ENCODE measurements at regions not wholly inside any gene's neighbourhood (a gene's known extent, or its start where the extent isn't known, plus 50 kb on each side); places are given as distances from the start of the nearest gene placed in this dataset.
"Not testable (repeated sequence)": the region's sequence is repeated elsewhere in the genome, so short reads cannot be mapped to it uniquely, and the experiment has no call there.

DNA sequence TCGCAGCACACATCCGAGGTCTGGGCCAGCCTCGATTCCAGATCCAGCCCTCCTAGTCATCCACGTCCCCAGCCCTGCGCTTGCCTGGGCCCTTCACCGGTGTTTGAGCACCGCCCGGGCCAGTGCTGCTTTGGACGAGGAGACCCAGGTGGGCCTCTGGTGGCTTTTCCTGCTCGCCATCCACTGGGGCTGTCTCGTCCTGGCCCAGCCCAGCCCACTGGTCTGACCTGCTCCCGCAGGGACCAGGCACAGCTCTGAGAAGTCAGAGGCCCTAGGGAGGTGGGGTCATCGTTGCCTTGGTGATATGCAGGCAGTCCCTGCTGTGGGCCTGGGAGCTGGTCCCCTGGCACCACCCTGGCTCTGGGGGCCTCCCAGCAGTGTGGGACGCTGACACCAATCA lies 200.8 kb downstream of the USP22 start:
- not testable (repeated sequence) for H3K36me3 ChIP-seq (replicated peaks in 1 of 2; ENCODE audit: control insufficient read depth in 2 of 2, insufficient read depth in 2 of 2, low read length in 2 of 2); H2BK120ac ChIP-seq (ENCODE audit: low read depth, low read length); H2AFZ ChIP-seq (ENCODE audit: low read length); H3K4ac ChIP-seq (ENCODE audit: low read length); H3K4me1 ChIP-seq (ENCODE audit: control insufficient read depth in 2 of 2, insufficient read depth in 1 of 2, low read depth in 1 of 2, low read length in 2 of 2); H3K9me3 ChIP-seq (replicated peaks in 1 of 2; ENCODE audit: control insufficient read depth in 2 of 2, insufficient read depth in 1 of 2, low read depth in 1 of 2, low read length in 2 of 2); H2BK5ac ChIP-seq (ENCODE audit: low read length); H3K27ac ChIP-seq (replicated peaks; ENCODE audit: low read length); H2BK15ac ChIP-seq (ENCODE audit: low read length); H2AK5ac ChIP-seq (ENCODE audit: low read depth, low read length); H2BK12ac ChIP-seq (ENCODE audit: low read length); H3K14ac ChIP-seq (ENCODE audit: low read length); H3K4me2 ChIP-seq (ENCODE audit: insufficient read depth, low read length, poor library complexity, severe bottlenecking); H3K4me3 ChIP-seq (ENCODE audit: low read length in 2 of 2); H3K9ac ChIP-seq (ENCODE audit: low read depth, low read length, poor library complexity); H4K91ac ChIP-seq (ENCODE audit: low read depth, low read length, poor library complexity); H3K18ac ChIP-seq (ENCODE audit: low read length); DNase-seq (ENCODE audit: low spot score); H4K8ac ChIP-seq (ENCODE audit: low read depth, low read length); H3K27me3 ChIP-seq (ENCODE audit: control insufficient read depth in 3 of 3, insufficient read depth in 3 of 3, low read depth in 1 of 3, low read length in 3 of 3); H3K79me1 ChIP-seq (ENCODE audit: low read depth, low read length); H3K23ac ChIP-seq (ENCODE audit: low read depth, low read length, poor library complexity)
- no CpG with 5 or more reads among the region's 14 CpGs for WGBS, 2 donors (ENCODE audit: extremely low coverage in 2 of 2, insufficient read length in 2 of 2, insufficient replicate concordance in 1 of 2)

GRCh38 chr17:20843261-20843660 lies 199.6 kb downstream of the USP22 start:
- WGBS, 2 donors (ENCODE audit: extremely low coverage in 2 of 2, insufficient read length in 2 of 2, insufficient replicate concordance in 1 of 2), result no CpG with 5 or more reads among the region's 19 CpGs
- H3K27me3 ChIP-seq (ENCODE audit: control insufficient read depth in 3 of 3, insufficient read depth in 3 of 3, low read depth in 1 of 3, low read length in 3 of 3); H3K18ac ChIP-seq (ENCODE audit: low read length): not testable (repeated sequence)

DNA sequence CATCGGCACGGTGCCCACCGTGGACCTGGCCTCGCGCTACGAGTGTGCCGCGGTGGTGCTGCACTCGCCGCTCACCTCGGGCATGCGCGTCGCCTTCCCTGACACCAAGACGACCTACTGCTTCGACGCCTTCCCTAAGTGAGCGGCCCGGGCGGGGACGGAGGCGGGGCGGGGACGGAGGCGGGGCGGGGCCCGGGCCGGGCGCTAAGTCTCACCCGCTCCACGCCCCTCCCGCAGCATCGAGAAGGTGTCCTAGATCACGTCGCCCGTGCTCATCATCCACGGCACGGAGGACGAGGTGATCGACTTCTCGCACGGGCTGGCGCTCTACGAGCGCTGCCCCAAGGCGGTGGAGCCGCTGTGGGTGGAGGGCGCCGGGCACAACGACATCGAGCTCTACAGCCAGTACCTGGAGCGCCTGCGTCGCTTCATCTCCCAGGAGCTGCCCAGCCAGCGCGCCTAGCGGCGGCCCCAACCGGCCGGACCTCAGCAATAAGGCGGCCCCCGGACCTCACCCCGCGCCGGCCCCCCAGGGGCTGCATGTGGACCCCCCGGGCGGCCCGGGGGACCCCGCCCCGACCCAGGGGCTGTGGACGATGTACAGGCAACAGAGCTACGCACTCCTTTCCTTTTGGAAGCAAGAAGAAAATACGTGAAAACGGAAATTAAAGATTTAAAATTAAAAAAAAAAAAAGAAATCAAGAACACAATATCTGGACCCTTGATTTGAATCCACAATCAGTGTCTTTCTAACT lies 198.8 kb downstream of the USP22 start:
- peak; percentile 46 for DNase-seq (ENCODE audit: low spot score)
- not testable (repeated sequence) for H3K27me3 ChIP-seq (ENCODE audit: control insufficient read depth in 3 of 3, insufficient read depth in 3 of 3, low read depth in 1 of 3, low read length in 3 of 3)

More at GRCh38 chr17:20843261-20843660, 199.6 kb downstream of the USP22 start:
- not testable (repeated sequence) for H2AK5ac ChIP-seq (ENCODE audit: low read depth, low read length); H4K8ac ChIP-seq (ENCODE audit: low read depth, low read length); H3K4me3 ChIP-seq (ENCODE audit: low read length in 2 of 2); H3K36me3 ChIP-seq (replicated peaks in 1 of 2; ENCODE audit: control insufficient read depth in 2 of 2, insufficient read depth in 2 of 2, low read length in 2 of 2); H4K91ac ChIP-seq (ENCODE audit: low read depth, low read length, poor library complexity); DNase-seq (ENCODE audit: low spot score); H3K4ac ChIP-seq (ENCODE audit: low read length); H2BK12ac ChIP-seq (ENCODE audit: low read length); H3K9ac ChIP-seq (ENCODE audit: low read depth, low read length, poor library complexity); H2AFZ ChIP-seq (ENCODE audit: low read length); H2BK5ac ChIP-seq (ENCODE audit: low read length); H2BK15ac ChIP-seq (ENCODE audit: low read length); H3K14ac ChIP-seq (ENCODE audit: low read length); H3K4me1 ChIP-seq (ENCODE audit: control insufficient read depth in 2 of 2, insufficient read depth in 1 of 2, low read depth in 1 of 2, low read length in 2 of 2); H3K79me1 ChIP-seq (ENCODE audit: low read depth, low read length); H3K9me3 ChIP-seq (replicated peaks in 1 of 2; ENCODE audit: control insufficient read depth in 2 of 2, insufficient read depth in 1 of 2, low read depth in 1 of 2, low read length in 2 of 2); H2BK120ac ChIP-seq (ENCODE audit: low read depth, low read length); H3K27ac ChIP-seq (replicated peaks; ENCODE audit: low read length); H3K23ac ChIP-seq (ENCODE audit: low read depth, low read length, poor library complexity)
- H3K4me2 ChIP-seq (ENCODE audit: insufficient read depth, low read length, poor library complexity, severe bottlenecking), result peak overlapping the region; percentile 18

DNA sequence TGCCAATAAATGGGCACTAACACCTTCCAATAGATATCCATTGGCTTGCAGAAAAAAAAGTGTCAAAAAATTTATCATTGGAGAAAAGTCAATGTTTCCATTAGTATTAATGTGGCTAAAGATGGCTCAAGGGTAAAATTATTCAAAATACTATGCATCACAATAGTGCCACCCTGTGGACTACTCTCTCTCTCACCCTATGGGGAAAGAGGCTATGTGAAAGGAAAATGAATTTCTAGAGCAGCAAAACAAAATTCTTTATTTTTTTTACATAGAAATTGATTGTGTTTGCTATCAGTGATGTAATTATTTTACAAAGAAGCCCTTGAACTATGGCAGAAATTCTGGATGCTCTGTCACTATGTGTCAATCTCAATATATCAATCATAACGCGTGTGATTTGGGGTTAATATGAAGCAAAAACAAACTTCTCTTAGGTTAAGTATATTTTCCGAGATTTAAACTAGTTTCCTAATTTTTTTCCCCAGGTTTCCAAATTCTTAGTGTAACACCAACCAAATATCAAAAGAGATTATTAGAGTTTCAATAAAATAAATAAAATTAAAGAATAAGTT lies 193.9 kb downstream of the USP22 start:
- not testable (repeated sequence) for H2AK5ac ChIP-seq (ENCODE audit: low read depth, low read length); H3K4me2 ChIP-seq (ENCODE audit: insufficient read depth, low read length, poor library complexity, severe bottlenecking); H3K14ac ChIP-seq (ENCODE audit: low read length); H2BK15ac ChIP-seq (ENCODE audit: low read length); H3K23ac ChIP-seq (ENCODE audit: low read depth, low read length, poor library complexity); H3K27ac ChIP-seq (replicated peaks; ENCODE audit: low read length); H4K91ac ChIP-seq (ENCODE audit: low read depth, low read length, poor library complexity); H3K9ac ChIP-seq (ENCODE audit: low read depth, low read length, poor library complexity); H3K79me1 ChIP-seq (ENCODE audit: low read depth, low read length); H3K9me3 ChIP-seq (replicated peaks in 1 of 2; ENCODE audit: control insufficient read depth in 2 of 2, insufficient read depth in 1 of 2, low read depth in 1 of 2, low read length in 2 of 2); H3K4me1 ChIP-seq (ENCODE audit: control insufficient read depth in 2 of 2, insufficient read depth in 1 of 2, low read depth in 1 of 2, low read length in 2 of 2); H2AFZ ChIP-seq (ENCODE audit: low read length); H3K4me3 ChIP-seq (ENCODE audit: low read length in 2 of 2); H2BK5ac ChIP-seq (ENCODE audit: low read length); H2BK120ac ChIP-seq (ENCODE audit: low read depth, low read length); DNase-seq (ENCODE audit: low spot score); H3K4ac ChIP-seq (ENCODE audit: low read length); H3K18ac ChIP-seq (ENCODE audit: low read length); H4K8ac ChIP-seq (ENCODE audit: low read depth, low read length); H2BK12ac ChIP-seq (ENCODE audit: low read length); H3K36me3 ChIP-seq (replicated peaks in 1 of 2; ENCODE audit: control insufficient read depth in 2 of 2, insufficient read depth in 2 of 2, low read length in 2 of 2)
- no CpG with 5 or more reads among the region's 3 CpGs for WGBS, 2 donors (ENCODE audit: extremely low coverage in 2 of 2, insufficient read length in 2 of 2, insufficient replicate concordance in 1 of 2)
- peaks cover 0 to 31% (median 0%) of the 10 kb centered on the region in 3 experiments for H3K27me3 ChIP-seq (ENCODE audit: control insufficient read depth in 3 of 3, insufficient read depth in 3 of 3, low read depth in 1 of 3, low read length in 3 of 3)

More for the DNA sequence above, 198.8 kb downstream of the USP22 start:
- H2BK120ac ChIP-seq (ENCODE audit: low read depth, low read length); H2BK12ac ChIP-seq (ENCODE audit: low read length); H3K36me3 ChIP-seq (replicated peaks in 1 of 2; ENCODE audit: control insufficient read depth in 2 of 2, insufficient read depth in 2 of 2, low read length in 2 of 2); H3K4ac ChIP-seq (ENCODE audit: low read length); H3K18ac ChIP-seq (ENCODE audit: low read length); H3K23ac ChIP-seq (ENCODE audit: low read depth, low read length, poor library complexity); H2BK15ac ChIP-seq (ENCODE audit: low read length); H3K27ac ChIP-seq (replicated peaks; ENCODE audit: low read length); H3K14ac ChIP-seq (ENCODE audit: low read length); H3K79me1 ChIP-seq (ENCODE audit: low read depth, low read length); H4K91ac ChIP-seq (ENCODE audit: low read depth, low read length, poor library complexity); H2AK5ac ChIP-seq (ENCODE audit: low read depth, low read length); H3K9ac ChIP-seq (ENCODE audit: low read depth, low read length, poor library complexity); H4K8ac ChIP-seq (ENCODE audit: low read depth, low read length); H3K9me3 ChIP-seq (replicated peaks in 1 of 2; ENCODE audit: control insufficient read depth in 2 of 2, insufficient read depth in 1 of 2, low read depth in 1 of 2, low read length in 2 of 2); H2BK5ac ChIP-seq (ENCODE audit: low read length); H3K4me1 ChIP-seq (ENCODE audit: control insufficient read depth in 2 of 2, insufficient read depth in 1 of 2, low read depth in 1 of 2, low read length in 2 of 2): not testable (repeated sequence)
- H2AFZ ChIP-seq (ENCODE audit: low read length), result peak overlapping the region; percentile 78
- H3K4me3 ChIP-seq (ENCODE audit: low read length in 2 of 2), result peak overlapping the region; percentile 31 to 68
- WGBS, 2 donors (ENCODE audit: extremely low coverage in 2 of 2, insufficient read length in 2 of 2, insufficient replicate concordance in 1 of 2), result no CpG with 5 or more reads among the region's 74 CpGs
- H3K4me2 ChIP-seq (ENCODE audit: insufficient read depth, low read length, poor library complexity, severe bottlenecking), result peak overlapping the region; percentile 45
